Urinary bladder (tissue), 3 donors: ENCODE measurements at regions not wholly inside any gene's neighbourhood (a gene's known extent, or its start where the extent isn't known, plus 50 kb on each side); places are given as distances from the start of the nearest gene placed in this dataset.
"Not testable (repeated sequence)": the region's sequence is repeated elsewhere in the genome, so short reads cannot be mapped to it uniquely, and the experiment has no call there.

Experiments
- DNase-seq: peaks from one replicate; pipeline ENCODE4 v3.0.0-alpha.2; 2015; ENCODE audit errors: extremely low spot score
- H3K27ac ChIP-seq: one replicate; pipeline ENCODE4 v1.5.1; 2013; ENCODE audit warnings: low read depth, mild to moderate bottlenecking, moderate library complexity
- H3K36me3 ChIP-seq: one replicate; pipeline ENCODE4 v1.6.1; 2013; ENCODE audit warnings: mild to moderate bottlenecking, moderate library complexity; ENCODE audit not compliant: insufficient read depth
- H3K4me1 ChIP-seq: one replicate; pipeline ENCODE4 v1.6.1; 2013; ENCODE audit warnings: mild to moderate bottlenecking, moderate library complexity; ENCODE audit not compliant: insufficient read depth
- H3K4me3 ChIP-seq: one replicate; pipeline ENCODE4 v1.5.1; 2013; ENCODE audit warnings: low read depth, low read length
- WGBS: extraction: QIAGEN DNeasy Blood & Tissue Kit; methylation state at CpG from one replicate; pipeline ENCODE4 v1.1.7; 2013; 5-methylcytosine and 5-hydroxymethylcytosine counted together
- donor health status: healthy with polysubstance abuse.
- donor health status: healthy.

DNA sequence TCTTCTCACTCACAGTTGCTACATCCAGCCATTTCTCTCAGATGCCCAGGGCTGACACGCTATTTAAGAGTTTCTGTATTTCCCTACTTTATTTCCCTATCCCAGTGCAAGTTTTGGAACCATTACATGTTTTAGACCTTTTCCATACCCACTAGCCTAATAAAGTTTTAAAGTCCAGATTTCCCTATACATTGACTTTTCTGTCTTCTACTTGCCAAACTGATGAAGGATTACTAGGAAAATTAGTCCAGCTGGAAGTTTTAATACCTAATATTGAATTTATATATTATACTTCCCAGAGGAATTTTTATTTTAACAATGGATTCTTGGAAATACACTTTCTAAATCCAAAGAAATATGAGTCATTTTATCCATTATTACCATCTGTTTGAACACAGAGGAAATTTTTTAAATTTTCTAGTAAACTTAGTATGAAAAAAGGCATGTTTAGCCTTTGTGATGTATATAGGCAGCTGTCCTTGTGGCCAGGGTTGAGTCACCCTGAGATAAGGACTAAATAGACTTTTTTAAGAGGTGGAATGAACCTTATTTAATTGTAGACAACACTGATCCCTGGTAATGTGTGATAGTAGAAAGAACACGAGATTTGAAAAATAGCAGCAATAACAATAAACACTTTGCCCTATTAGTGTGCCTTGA is 205.0 kb downstream of the TFEC start:
- WGBS, result 62% methylated on average over 2 of the region's 2 CpGs
- H3K4me3 ChIP-seq, result no peak overlapping the region
- no peak for DNase-seq
- H3K27ac ChIP-seq, result no peak overlapping the region
- no peaks in the 10 kb centered on the region for H3K36me3 ChIP-seq
- no peaks in the 10 kb centered on the region for H3K4me1 ChIP-seq

DNA sequence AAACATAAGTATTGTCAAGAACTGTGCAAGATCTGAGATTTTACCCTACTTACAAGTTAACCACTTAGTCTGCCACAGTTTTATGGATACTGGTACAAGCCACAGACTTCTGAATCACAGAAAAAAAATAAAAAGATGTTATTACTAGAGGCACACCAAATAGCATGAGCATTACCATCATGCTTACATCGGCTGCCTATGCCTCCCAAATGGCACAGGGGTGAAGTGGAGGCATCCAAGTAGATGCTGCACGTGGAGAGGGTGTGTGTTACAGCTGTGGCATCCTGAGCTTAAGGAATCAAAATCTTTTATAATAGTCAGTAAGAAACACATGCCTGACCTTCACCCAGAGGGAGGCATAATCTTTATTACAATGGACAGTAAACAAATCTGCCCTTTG is 207.8 kb downstream of the TFEC start:
- DNase-seq, result no peak
- H3K27ac ChIP-seq, result no peak overlapping the region
- WGBS, result 64% methylated on average over 2 of the region's 2 CpGs
- H3K36me3 ChIP-seq, result no peaks in the 10 kb centered on the region
- no peak overlapping the region for H3K4me3 ChIP-seq
- no peaks in the 10 kb centered on the region for H3K4me1 ChIP-seq

GRCh38 chr7:115822380-115822779 is 208.2 kb downstream of the TFEC start:
- 45% methylated on average over 1 of the region's 1 CpG for WGBS
- no peaks in the 10 kb centered on the region for H3K4me1 ChIP-seq
- H3K4me3 ChIP-seq, result no peak overlapping the region
- no peak for DNase-seq
- H3K27ac ChIP-seq, result no peak overlapping the region
- H3K36me3 ChIP-seq, result no peaks in the 10 kb centered on the region

DNA sequence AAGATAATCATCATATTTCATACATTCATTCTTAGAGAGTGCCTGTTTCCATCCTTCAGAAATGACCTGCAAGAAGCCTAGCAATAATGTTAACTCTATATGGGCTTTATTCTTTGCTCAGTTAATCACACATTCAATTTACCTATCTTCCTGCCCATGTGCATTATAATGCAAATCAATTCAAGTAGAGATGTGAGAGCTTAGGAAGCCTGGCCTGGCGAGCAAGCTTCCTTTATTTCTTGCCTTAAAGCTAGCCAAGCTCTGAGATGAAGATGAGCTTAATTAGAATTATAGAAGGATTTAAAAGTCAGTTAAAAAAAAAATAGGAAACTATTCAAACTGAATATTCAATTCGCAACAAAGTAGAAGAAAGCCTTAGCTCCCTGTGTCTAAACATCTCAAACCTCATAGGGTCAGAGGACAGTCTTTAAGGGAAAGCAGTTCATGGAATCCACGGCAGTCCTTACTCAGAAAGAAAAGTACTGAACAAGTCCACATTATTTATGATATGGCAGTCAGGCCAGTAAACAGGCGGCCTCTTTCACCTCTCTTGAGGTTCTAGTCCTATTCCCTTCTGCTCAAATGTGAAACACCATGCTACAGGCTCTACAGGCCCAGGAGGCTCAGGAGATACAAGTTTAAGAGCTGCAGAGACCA is 214.1 kb downstream of the TFEC start:
- 81% methylated on average over 4 of the region's 4 CpGs for WGBS
- H3K4me3 ChIP-seq, result no peak overlapping the region
- H3K4me1 ChIP-seq, result no peaks in the 10 kb centered on the region
- H3K27ac ChIP-seq, result peak overlapping the region; percentile 38
- H3K36me3 ChIP-seq, result no peaks in the 10 kb centered on the region
- DNase-seq, result no peak

GRCh38 chr7:115812794-115813193 is 217.8 kb downstream of the TFEC start:
- H3K36me3 ChIP-seq, result no peaks in the 10 kb centered on the region
- WGBS, result 76% methylated on average over 7 of the region's 7 CpGs
- no peaks in the 10 kb centered on the region for H3K4me1 ChIP-seq
- no peak overlapping the region for H3K4me3 ChIP-seq
- H3K27ac ChIP-seq, result no peak overlapping the region
- no peak for DNase-seq

DNA sequence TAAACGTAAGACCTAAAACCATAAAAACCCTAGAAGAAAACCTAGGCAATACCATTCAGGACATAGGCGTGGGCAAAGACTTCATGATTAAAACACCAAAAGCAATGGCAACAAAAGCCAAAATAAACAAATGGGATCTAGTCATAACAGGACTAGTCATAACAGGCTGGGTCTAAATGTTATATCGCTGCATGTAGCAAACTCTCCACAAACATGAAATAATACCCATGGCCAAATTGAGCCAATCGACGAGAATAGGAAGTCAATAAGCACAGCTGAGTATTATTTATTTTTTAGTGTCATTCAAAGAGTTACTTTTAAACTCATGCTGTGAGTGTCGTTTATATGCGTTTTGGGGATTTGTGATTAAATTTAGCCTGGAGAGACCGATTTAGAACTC is 225.1 kb downstream of the TFEC start:
- Histone ChIP-seq H3K27ac (no peak overlapping the region), H3K4me1 (no peaks in the 10 kb centered on the region), H3K4me3 (no peak overlapping the region), H3K36me3 (no peaks in the 10 kb centered on the region)
- DNase-seq, result no peak
- 70% methylated on average over 8 of the region's 8 CpGs for WGBS

DNA sequence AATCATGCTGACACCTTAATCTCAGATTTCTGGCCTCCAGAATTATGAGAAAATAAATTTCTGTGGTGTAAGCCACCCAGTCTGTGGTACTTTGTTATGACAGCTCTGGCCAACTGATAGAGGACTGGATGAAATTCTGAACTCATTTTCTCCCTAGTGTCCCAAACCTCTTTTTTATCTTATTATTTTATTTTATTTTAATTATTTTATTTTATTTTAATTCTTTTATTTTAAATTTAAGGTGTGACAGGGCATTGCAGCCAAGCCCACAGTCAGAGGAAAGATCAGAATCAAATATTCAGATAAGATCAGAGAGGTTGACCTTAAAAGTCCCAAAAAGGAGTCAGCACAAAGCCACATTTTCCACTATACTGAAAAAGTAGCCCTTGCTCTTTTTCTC is 228.1 kb downstream of the TFEC start:
- no peaks in the 10 kb centered on the region for H3K4me1 ChIP-seq

GRCh38 chr7:115799430-115799829 is 231.1 kb downstream of the TFEC start:
- no peak overlapping the region for H3K27ac ChIP-seq
- no peaks in the 10 kb centered on the region for H3K4me1 ChIP-seq
- WGBS, result 78% methylated on average over 2 of the region's 2 CpGs
- no peaks in the 10 kb centered on the region for H3K36me3 ChIP-seq
- no peak for DNase-seq
- H3K4me3 ChIP-seq, result no peak overlapping the region

More for the DNA sequence above, 228.1 kb downstream of the TFEC start:
- no peak overlapping the region for H3K27ac ChIP-seq
- no peak for DNase-seq
- H3K36me3 ChIP-seq, result no peaks in the 10 kb centered on the region
- H3K4me3 ChIP-seq, result no peak overlapping the region

DNA sequence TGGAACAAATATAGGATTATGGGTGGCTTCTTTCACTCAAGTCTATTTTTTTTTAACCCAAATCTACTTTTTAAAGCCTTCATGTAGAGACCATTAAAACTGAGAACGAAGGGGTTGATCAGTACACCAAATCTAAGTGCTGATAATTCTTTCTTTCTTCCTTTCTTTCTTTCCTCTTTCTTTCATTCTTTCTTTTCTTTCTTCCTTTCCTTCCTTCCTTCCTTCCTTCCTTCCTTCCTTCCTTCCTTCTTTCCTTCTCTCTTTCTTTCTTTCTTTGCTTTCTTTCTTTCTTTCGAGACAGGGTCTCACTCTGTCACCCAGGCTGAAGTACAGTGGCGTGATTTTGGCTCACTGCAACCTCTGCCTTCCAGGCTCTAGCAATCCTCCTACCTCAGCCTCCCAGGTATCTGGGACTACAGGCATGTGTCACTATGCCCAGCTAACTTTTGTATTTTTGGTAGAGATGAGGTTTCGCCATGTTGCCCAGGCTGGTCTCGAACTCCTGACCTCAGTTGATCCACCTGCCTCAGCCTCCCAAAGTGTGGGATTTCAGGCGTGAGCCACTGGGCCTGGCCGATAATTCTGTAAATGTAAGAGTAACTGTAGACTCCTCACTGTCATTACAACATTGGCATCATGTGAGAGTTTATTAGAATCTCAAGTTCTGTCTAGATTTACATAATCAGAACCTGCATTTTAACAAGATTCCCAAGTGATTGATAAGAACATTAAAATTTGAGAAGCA is 236.4 kb downstream of the TFEC start:
- Histone ChIP-seq H3K4me1 (no peaks in the 10 kb centered on the region), H3K4me3 (no peak overlapping the region), H3K36me3 (no peaks in the 10 kb centered on the region), H3K27ac (no peak overlapping the region)
- WGBS, result 93% methylated on average over 7 of the region's 7 CpGs
- DNase-seq, result no peak

- WGBS, result 95% methylated on average over 27 of the region's 27 CpGs
- H3K36me3 ChIP-seq, result no peaks in the 10 kb centered on the region
- H3K27ac ChIP-seq, result no peak overlapping the region
- no peak overlapping the region for H3K4me3 ChIP-seq
- H3K4me1 ChIP-seq, result no peaks in the 10 kb centered on the region
- DNase-seq, result no peak
Measured at GRCh38 chr7:115789901-115790300, 240.7 kb downstream of the TFEC start.

DNA sequence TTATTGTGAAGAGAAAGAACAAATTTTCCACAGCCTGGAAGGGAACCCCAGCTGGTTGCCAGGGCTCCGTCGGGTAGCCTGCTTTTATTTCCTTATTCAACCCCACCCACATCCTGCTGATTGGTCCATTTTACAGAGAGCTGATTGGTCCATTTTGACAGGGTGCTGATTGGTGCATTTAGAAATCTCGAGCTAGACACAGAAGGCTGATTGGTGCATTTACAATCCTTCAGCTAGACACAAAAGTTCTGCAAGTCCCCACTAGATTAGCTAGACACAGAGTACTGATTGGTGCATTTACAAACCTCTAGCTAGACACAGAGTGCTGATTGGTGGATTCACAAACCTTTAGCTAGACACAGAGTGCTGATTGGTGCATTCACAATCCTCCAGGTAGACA is 241.1 kb downstream of the TFEC start:
- not testable (repeated sequence) for H3K4me1 ChIP-seq, H3K4me3 ChIP-seq, H3K36me3 ChIP-seq, DNase-seq, H3K27ac ChIP-seq
- 91% methylated on average over 3 of the region's 3 CpGs for WGBS

DNA sequence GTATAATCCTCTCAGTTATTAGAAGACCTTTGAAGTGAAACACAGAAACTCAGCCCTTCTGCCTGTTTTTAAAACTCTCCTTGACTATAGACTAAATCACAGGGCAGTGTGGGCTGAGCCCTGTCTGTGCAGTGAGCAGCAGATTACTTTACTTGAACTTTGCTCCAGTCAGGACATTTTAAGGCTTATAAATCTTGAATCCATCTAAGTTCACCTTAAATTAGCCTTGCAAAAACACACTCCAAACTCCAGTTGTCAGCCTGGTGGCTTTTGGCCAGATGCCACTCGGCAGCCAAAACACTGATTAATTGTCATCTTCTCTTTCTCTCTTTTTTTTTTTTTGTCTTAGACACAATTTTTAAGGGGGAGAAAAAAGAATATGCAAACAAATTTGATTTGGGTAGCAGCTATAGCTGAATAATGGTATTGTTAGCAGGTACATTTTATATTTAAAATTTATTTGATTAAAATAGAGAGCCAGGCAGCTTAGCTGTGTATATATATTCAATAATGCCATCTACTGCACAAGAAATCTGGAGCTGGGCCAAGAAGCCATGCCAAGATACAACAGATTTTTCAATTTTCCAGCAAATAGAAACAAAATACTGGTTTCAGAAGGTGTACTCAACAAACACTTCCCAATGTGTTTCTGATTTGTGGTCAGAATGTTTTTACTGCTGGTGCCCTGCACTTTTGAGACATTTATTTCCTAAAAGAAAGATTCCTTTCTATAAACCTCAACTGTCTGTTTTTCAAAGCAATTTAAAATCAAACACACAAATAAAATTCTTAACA is 247.7 kb downstream of the TFEC start:
- no peak for DNase-seq
- WGBS, result 16% methylated on average over 1 of the region's 1 CpG
- Histone ChIP-seq H3K27ac (no peak overlapping the region), H3K36me3 (no peaks in the 10 kb centered on the region), H3K4me1 (no peaks in the 10 kb centered on the region), H3K4me3 (no peak overlapping the region)

- Histone ChIP-seq H3K4me3 (no peak overlapping the region), H3K27ac (no peak overlapping the region), H3K4me1 (no peaks in the 10 kb centered on the region), H3K36me3 (no peaks in the 10 kb centered on the region)
- DNase-seq, result no peak
Measured at GRCh38 chr7:115779561-115779960, 251.0 kb downstream of the TFEC start.
